ENCODE measurements at regions not wholly inside any gene's neighbourhood (a gene's known extent, or its start where the extent isn't known, plus 50 kb on each side); places are given as distances from the start of the nearest gene placed in this dataset.

GRCh38 chr2:5035057-5035488 lies 657.1 kb upstream of the SOX11 start:
- no peak for TF ChIP-seq POLR2AphosphoS5 (IDR thresholded peaks at IDR 0.05; ENCODE audit: borderline replicate concordance, low read depth, low read length)
- TF ChIP-seq FOXP2 (optimal IDR thresholded peaks at IDR 0.05; ENCODE audit: control extremely low read depth, extremely low read length, insufficient read depth) = no peak
- no peak for TF ChIP-seq EZH2 (IDR thresholded peaks at IDR 0.05)
